ENCODE measurements at regions not wholly inside any gene's neighbourhood (a gene's known extent, or its start where the extent isn't known, plus 50 kb on each side); places are given as distances from the start of the nearest gene placed in this dataset.

DNA sequence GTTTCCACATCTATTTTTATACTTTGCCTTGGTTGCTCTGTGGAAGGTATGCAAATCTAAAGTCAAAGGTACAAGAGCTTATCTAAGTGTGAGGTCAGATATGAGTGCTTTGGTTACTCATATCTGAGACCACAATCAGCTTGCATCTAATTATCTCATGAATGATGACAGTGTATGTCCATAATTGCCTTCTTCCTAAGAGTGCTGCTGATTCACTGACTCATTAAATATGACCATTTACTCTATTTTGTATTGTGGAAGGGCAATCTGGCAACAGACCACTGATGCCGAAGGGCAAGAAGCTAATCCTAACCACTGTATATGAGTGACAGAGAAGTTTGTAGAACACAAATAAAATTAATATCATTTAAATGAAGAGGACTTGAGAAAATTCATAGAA is 1190.2 kb upstream of the AGA start:
- RAD21 ChIA-PET (ENCODE audit: low non-redundant PET in 1 of 2, low total read pairs in 2 of 2, uncharacterized antibody in 2 of 2, unreplicated experiment in 2 of 2) = no interaction called here
- Histone ChIP-seq H3K9me2 (ENCODE audit: insufficient read depth) (no peaks in the 10 kb centered on the region), H3K27ac (ENCODE audit: low read depth, low read length) (no peak overlapping the region), H3K79me2 (ENCODE audit: insufficient read depth, low read length) (no peaks in the 10 kb centered on the region), H3K4me1 (ENCODE audit: control insufficient read depth in 1 of 2, insufficient read depth in 2 of 2, low read length in 2 of 2) (no peaks in the 10 kb centered on the region), H4K20me1 (ENCODE audit: insufficient read depth) (no peaks in the 10 kb centered on the region), H3K4me2 (ENCODE audit: low read length) (no peak overlapping the region), H3K36me3 (ENCODE audit: control insufficient read depth in 1 of 2, insufficient read depth in 2 of 2, low read length in 2 of 2) (no peaks in the 10 kb centered on the region), H3K9me3 (ENCODE audit: control insufficient read depth in 1 of 2, insufficient read depth in 1 of 2, low read depth in 1 of 2, low read length in 2 of 2) (no peaks in the 10 kb centered on the region), H3K4me3 (replicated peaks in 1 of 2; ENCODE audit: low read depth in 1 of 2, low read length in 2 of 2) (no peak overlapping the region), H3K9ac (ENCODE audit: low read length) (no peak overlapping the region), H2AFZ (ENCODE audit: low read depth, low read length, poor library complexity, severe bottlenecking) (no peak overlapping the region), H3K27me3 (ENCODE audit: insufficient read depth, low read length) (no peaks in the 10 kb centered on the region)
- no peak for DNase-seq (ENCODE audit: low read depth, low spot score)
- no peak for ATAC-seq
- POLR2A ChIA-PET = no interaction called here
- CTCF ChIA-PET = no interaction called here
- TF ChIP-seq RAD21 (IDR thresholded peaks at IDR 0.05; ENCODE audit: low read depth) (no peak), EGR1 (IDR thresholded peaks at IDR 0.05; ENCODE audit: low read depth) (no peak), EZH2phosphoT487 (IDR thresholded peaks at IDR 0.05; ENCODE audit: borderline replicate concordance) (no peak), EZH2 (IDR thresholded peaks at IDR 0.05) (no peak), CBX3 (IDR thresholded peaks at IDR 0.05; ENCODE audit: low read depth) (no peak)
- TF ChIP-seq, protein P1, sequence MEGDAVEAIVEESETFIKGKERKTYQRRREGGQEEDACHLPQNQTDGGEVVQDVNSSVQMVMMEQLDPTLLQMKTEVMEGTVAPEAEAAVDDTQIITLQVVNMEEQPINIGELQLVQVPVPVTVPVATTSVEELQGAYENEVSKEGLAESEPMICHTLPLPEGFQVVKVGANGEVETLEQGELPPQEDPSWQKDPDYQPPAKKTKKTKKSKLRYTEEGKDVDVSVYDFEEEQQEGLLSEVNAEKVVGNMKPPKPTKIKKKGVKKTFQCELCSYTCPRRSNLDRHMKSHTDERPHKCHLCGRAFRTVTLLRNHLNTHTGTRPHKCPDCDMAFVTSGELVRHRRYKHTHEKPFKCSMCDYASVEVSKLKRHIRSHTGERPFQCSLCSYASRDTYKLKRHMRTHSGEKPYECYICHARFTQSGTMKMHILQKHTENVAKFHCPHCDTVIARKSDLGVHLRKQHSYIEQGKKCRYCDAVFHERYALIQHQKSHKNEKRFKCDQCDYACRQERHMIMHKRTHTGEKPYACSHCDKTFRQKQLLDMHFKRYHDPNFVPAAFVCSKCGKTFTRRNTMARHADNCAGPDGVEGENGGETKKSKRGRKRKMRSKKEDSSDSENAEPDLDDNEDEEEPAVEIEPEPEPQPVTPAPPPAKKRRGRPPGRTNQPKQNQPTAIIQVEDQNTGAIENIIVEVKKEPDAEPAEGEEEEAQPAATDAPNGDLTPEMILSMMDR (IDR thresholded peaks at IDR 0.05 in 2 of 3, conservative IDR thresholded peaks at IDR 0.05 in 1 of 3; ENCODE audit: borderline replicate concordance in 1 of 3, insufficient read depth in 1 of 3, low read depth in 2 of 3, low read length in 2 of 3) = no peak
- BruUV-seq (replicated peaks) = no TSS peak
- intact Hi-C loops (cut with micrococcal nuclease) = no loop called here

- no peaks in the 10 kb centered on the region for H3K9me3 ChIP-seq (ENCODE audit: control insufficient read depth in 1 of 2, insufficient read depth in 1 of 2, low read depth in 1 of 2, low read length in 2 of 2)
- DNase-seq (ENCODE audit: low read depth, low spot score) (peak; percentile 6), ATAC-seq (no peak)
- no peaks in the 10 kb centered on the region for H3K36me3 ChIP-seq (ENCODE audit: control insufficient read depth in 1 of 2, insufficient read depth in 2 of 2, low read length in 2 of 2)
- H3K4me2 ChIP-seq (ENCODE audit: low read length) = no peak overlapping the region
- CTCF ChIA-PET = no interaction called here
- H3K79me2 ChIP-seq (ENCODE audit: insufficient read depth, low read length) = no peaks in the 10 kb centered on the region
- H3K4me1 ChIP-seq (ENCODE audit: control insufficient read depth in 1 of 2, insufficient read depth in 2 of 2, low read length in 2 of 2) = no peaks in the 10 kb centered on the region
- RAD21 ChIA-PET (ENCODE audit: low non-redundant PET in 1 of 2, low total read pairs in 2 of 2, uncharacterized antibody in 2 of 2, unreplicated experiment in 2 of 2) = no interaction called here
- no peak for TF ChIP-seq MAX (IDR thresholded peaks at IDR 0.05)
- TF ChIP-seq RAD21 (IDR thresholded peaks at IDR 0.05; ENCODE audit: low read depth) = peak; percentile 35
- TF ChIP-seq, protein P1 (IDR thresholded peaks at IDR 0.05 in 2 of 3, conservative IDR thresholded peaks at IDR 0.05 in 1 of 3; ENCODE audit: borderline replicate concordance in 1 of 3, insufficient read depth in 1 of 3, low read depth in 2 of 3, low read length in 2 of 3) = peak in 2 of 3 experiments; percentile 37 to 53; a peak in 2 of 6 replicates
- H3K9ac ChIP-seq (ENCODE audit: low read length) = no peak overlapping the region
- intact Hi-C loops (cut with micrococcal nuclease) = no loop called here
- no TSS peak for BruUV-seq (replicated peaks)
- no peaks in the 10 kb centered on the region for H3K27me3 ChIP-seq (ENCODE audit: insufficient read depth, low read length)
- no peak overlapping the region for H3K4me3 ChIP-seq (replicated peaks in 1 of 2; ENCODE audit: low read depth in 1 of 2, low read length in 2 of 2)
- H2AFZ ChIP-seq (ENCODE audit: low read depth, low read length, poor library complexity, severe bottlenecking) = no peak overlapping the region
- H3K9me2 ChIP-seq (ENCODE audit: insufficient read depth) = no peaks in the 10 kb centered on the region
- no peaks in the 10 kb centered on the region for H4K20me1 ChIP-seq (ENCODE audit: insufficient read depth)
- H3K27ac ChIP-seq (ENCODE audit: low read depth, low read length) = no peak overlapping the region
- POLR2A ChIA-PET = no interaction called here
These were observed 1191.0 kb upstream of the AGA start for GRCh38 chr4:178633263-178633662.

Measured in HCT116 (cell line).